Cardiac fibroblast (primary cell): ENCODE measurements at regions not wholly inside any gene's neighbourhood (a gene's known extent, or its start where the extent isn't known, plus 50 kb on each side); places are given as distances from the start of the nearest gene placed in this dataset.
A peak's percentile ranks its signal among the peaks of the same experiment; 100 is the strongest.

Experiments
- DNase-seq, 2 donors: peaks; one replicate each; pipeline versions ENCODE4 v3.0.0 to v3.0.0-alpha.2; 2010; ENCODE audit warnings: low read depth in 2 of 2
- H3K4me3 ChIP-seq, 2 donors: replicated peaks in 1 of 2; 1 replicate in 1 of 2; 2 replicates in 1 of 2; pipeline ENCODE4 v1.5.1; 2011; ENCODE audit warnings: low read depth in 2 of 2, low read length in 2 of 2, mild to moderate bottlenecking in 2 of 2, moderate library complexity in 1 of 2
- CTCF ChIP-seq: IDR thresholded peaks from one replicate; pipeline ENCODE4 v1.5.1; 2011; ENCODE audit warnings: low read depth, mild to moderate bottlenecking, low read length, inconsistent platforms

DNA sequence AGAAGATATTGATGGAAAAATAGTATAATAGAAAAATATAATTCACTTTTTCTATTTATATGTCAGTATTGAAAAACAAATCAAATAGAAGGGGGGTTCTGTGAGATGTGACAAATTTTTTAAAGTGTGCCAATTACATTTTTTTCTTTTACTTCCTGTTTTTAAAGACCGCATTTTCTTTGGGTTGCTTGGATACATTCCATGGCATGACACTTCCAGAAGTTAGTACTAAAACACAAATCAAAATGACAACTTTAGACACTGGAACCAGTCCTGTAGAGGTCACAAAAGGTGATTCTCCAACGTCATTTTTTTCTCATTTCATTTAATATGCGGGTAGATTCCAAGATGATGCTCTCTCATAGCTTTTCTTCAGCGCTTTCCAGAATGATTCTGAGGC lies 116.2 kb upstream of the GNPDA2 start:
- no peak for DNase-seq
- TF ChIP-seq CTCF = no peak
- H3K4me3 ChIP-seq = no peak overlapping the region

GRCh38 chr4:44817930-44818329 lies 91.6 kb upstream of the GNPDA2 start:
- peak in 1 of 2 donors; percentile 5 for DNase-seq
- H3K4me3 ChIP-seq = no peak overlapping the region
- no peak for TF ChIP-seq CTCF

DNA sequence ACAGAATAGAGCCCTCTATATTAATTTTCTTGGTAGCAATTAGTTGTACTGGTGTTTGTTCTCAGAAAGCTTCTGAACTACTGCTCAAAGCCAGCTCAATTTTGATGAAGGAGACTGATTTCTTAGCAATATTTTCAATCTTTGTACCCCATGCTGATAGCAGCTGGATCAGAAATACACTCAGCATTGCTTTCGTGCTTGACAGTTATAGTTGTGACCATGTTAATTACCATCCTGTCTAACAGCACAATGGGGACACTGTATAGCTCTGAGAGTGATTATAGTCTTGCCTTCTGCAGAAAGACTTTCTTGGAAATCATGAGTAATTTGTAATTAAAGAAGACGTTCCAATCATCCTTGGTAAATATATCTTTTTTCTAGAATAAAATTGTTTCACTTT lies 79.7 kb upstream of the GNPDA2 start:
- no peak overlapping the region for H3K4me3 ChIP-seq
- DNase-seq = no peak
- TF ChIP-seq CTCF = no peak

DNA sequence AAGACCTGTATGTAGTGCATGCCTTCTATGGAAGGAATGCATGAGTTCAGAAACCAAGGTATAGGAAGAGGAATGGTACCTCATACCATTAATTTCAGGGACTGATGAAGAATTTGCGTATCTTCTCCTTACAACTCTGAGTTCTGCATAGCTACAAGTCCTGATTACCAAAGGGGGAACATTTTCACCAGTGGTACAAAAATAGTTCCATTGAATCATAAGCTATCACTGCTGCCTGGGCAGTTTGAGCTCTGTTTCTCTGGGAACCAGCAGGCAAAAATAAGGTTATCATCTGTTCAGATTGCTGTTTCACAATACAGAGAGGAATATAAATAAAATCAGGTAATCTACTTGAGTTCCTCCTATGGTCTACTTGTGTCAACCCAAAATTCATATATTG lies 77.9 kb upstream of the GNPDA2 start:
- DNase-seq = no peak
- no peak overlapping the region for H3K4me3 ChIP-seq
- no peak for TF ChIP-seq CTCF

DNA sequence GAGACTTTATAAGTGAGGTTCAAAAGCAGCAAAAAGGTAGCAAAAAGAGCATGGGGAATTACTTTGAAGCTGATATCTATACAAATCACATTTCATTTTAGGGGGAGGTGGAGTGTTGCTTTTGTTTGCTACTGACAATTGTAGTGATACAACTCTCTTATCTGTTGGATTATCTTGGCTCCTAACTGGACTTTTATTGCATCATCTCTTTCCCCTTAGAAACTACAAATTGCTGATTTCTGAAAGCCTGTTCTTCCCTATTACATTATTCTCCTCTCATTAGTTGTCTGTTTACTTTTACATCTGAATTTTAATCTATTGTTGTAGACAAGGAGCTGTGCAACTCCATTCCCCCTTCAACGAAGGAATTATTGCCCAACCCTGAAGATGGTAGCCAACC lies 75.0 kb upstream of the GNPDA2 start:
- DNase-seq = no peak
- no peak overlapping the region for H3K4me3 ChIP-seq
- TF ChIP-seq CTCF = no peak

DNA sequence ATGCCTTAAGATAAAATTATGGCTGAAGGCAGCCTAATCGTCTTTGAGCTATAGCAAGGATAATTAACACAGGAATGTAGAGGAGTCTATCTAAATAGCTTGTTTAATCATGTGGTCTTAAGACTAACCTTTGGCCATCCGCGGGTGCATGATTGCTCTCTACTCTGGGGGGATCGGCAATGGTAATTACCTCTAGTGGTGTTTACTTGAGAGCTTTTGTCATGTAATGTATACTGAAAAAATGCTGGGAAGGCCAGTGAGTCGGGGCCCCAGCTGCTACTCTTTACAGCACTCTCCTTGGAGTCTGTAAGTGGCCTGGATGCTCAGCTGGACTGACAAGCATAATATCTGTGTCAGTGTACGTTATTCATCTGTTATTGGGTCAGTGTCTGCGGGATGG lies 65.5 kb upstream of the GNPDA2 start:
- no peak overlapping the region for H3K4me3 ChIP-seq
- DNase-seq = no peak
- no peak for TF ChIP-seq CTCF

GRCh38 chr4:44777115-44777514 lies 50.8 kb upstream of the GNPDA2 start:
- H3K4me3 ChIP-seq = no peak overlapping the region
- no peak for DNase-seq
- TF ChIP-seq CTCF = no peak
